ENCODE measurements at regions not wholly inside any gene's neighbourhood (a gene's known extent, or its start where the extent isn't known, plus 50 kb on each side); places are given as distances from the start of the nearest gene placed in this dataset.

DNA sequence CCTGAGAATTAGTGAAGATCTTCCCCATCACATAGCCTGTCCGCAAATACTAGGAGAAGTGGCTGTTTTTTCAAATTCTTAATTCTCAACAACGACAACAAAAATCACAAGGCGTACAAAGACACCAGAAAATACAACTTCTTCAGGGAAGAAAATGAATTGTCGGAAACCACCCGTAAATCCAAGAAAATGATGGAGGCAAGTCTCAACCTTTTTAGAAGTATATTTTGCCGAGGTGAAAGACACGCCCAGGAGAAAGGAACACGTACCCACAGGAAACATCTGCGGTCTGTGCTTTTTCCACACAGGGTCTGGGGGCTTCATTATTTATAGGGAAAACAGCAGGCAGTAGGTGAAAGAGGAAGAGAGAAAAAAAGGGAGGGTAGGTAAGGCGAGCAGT, 223.9 kb upstream of the GGTLC1 start:
- ATAC-seq (ENCODE audit: low read depth) = no peak
- no peak overlapping the region for H3K27ac ChIP-seq (ENCODE audit: low read length in 2 of 2)
- WGBS (ENCODE audit: insufficient coverage) = 0% methylated on average over 6 of the region's 10 CpGs
- TF ChIP-seq, protein P1, sequence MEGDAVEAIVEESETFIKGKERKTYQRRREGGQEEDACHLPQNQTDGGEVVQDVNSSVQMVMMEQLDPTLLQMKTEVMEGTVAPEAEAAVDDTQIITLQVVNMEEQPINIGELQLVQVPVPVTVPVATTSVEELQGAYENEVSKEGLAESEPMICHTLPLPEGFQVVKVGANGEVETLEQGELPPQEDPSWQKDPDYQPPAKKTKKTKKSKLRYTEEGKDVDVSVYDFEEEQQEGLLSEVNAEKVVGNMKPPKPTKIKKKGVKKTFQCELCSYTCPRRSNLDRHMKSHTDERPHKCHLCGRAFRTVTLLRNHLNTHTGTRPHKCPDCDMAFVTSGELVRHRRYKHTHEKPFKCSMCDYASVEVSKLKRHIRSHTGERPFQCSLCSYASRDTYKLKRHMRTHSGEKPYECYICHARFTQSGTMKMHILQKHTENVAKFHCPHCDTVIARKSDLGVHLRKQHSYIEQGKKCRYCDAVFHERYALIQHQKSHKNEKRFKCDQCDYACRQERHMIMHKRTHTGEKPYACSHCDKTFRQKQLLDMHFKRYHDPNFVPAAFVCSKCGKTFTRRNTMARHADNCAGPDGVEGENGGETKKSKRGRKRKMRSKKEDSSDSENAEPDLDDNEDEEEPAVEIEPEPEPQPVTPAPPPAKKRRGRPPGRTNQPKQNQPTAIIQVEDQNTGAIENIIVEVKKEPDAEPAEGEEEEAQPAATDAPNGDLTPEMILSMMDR (IDR thresholded peaks at IDR 0.05) = no peak
- TF ChIP-seq EZH2 (IDR thresholded peaks at IDR 0.05; ENCODE audit: borderline replicate concordance, insufficient read depth, low read depth, low read length, poor library complexity, severe bottlenecking) = no peak
- Mint-ChIP-seq H3K9me3 (ENCODE audit: insufficient read depth) (peaks cover 16% of the 10 kb centered on the region), H3K4me1 (no peaks in the 10 kb centered on the region), H3K27me3 (peaks cover 25% of the 10 kb centered on the region), H3K4me3 (no peak overlapping the region), H3K27ac (no peak overlapping the region)
- no peaks in the 10 kb centered on the region for H3K79me2 ChIP-seq (ENCODE audit: control insufficient read depth, insufficient read depth, low read length)
- H3K36me3 ChIP-seq (replicated peaks in 1 of 2; ENCODE audit: control extremely low read depth in 1 of 2, control insufficient read depth in 1 of 2, extremely low read depth in 1 of 2, insufficient read depth in 2 of 2, low read length in 1 of 2) = no peaks in the 10 kb centered on the region
- CTCF ChIA-PET = no interaction called here
- peaks cover 0 to 18% (median 1%) of the 10 kb centered on the region in 3 donors for H3K9me3 ChIP-seq (ENCODE audit: control extremely low read depth in 1 of 3, control insufficient read depth in 2 of 3, insufficient read depth in 1 of 3, low read length in 2 of 3)
- no peak for DNase-seq
- no peak overlapping the region for H2AFZ ChIP-seq (ENCODE audit: insufficient read depth, low read depth, low read length, poor library complexity, severe bottlenecking)
- H3K4me1 ChIP-seq (ENCODE audit: control insufficient read depth in 2 of 2, insufficient read depth in 2 of 2, low read length in 2 of 2) = peaks cover 0 to 3% of the 10 kb centered on the region in 2 donors
- H3K4me3 ChIP-seq (ENCODE audit: control extremely low read depth in 1 of 5, extremely low read depth in 1 of 5, insufficient read depth in 1 of 5, low read depth in 2 of 5, low read length in 4 of 5) = no peak overlapping the region
- H3K4me2 ChIP-seq (replicated peaks; ENCODE audit: low read depth, low read length, poor library complexity, severe bottlenecking) = no peak overlapping the region
- no peak overlapping the region for H3K9ac ChIP-seq (ENCODE audit: low read length)
- intact Hi-C loops (cut with micrococcal nuclease) = no loop called here
- no peaks in the 10 kb centered on the region for H4K20me1 ChIP-seq (ENCODE audit: control insufficient read depth, insufficient read depth, low read length, poor library complexity, severe bottlenecking)
- H3K27me3 ChIP-seq (replicated peaks in 1 of 4; ENCODE audit: control extremely low read depth in 1 of 4, control insufficient read depth in 3 of 4, insufficient read depth in 4 of 4, low read length in 3 of 4) = peaks cover 0 to 19% (median 18%) of the 10 kb centered on the region in 4 experiments
- POLR2A ChIA-PET = no interaction called here

DNA sequence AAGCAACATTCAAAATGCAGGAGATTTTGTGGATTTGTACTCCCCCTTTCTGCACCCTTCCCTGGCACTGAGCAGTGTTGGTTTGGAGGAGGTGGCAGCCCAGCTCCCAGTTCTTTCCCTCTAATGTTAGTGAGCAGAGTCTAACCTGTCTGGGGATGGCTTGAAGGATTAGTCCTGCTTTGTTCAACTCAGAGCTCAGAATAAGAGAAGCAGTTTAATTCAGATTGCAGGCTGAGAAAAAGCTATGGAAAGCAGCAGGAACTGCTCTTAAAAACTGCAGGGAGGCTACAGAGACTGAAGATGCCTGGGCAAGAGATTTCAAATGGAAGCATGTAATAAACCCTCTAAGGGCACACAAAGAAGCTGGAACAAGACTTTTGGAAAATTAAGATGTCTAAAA, 223.4 kb upstream of the GGTLC1 start:
- no peaks in the 10 kb centered on the region for H3K36me3 ChIP-seq (replicated peaks in 1 of 2; ENCODE audit: control extremely low read depth in 1 of 2, control insufficient read depth in 1 of 2, extremely low read depth in 1 of 2, insufficient read depth in 2 of 2, low read length in 1 of 2)
- DNase-seq (no peak), ATAC-seq (ENCODE audit: low read depth) (no peak)
- Mint-ChIP-seq H3K27ac (no peak overlapping the region), H3K4me1 (no peaks in the 10 kb centered on the region), H3K27me3 (peaks cover 25% of the 10 kb centered on the region), H3K4me3 (no peak overlapping the region), H3K9me3 (ENCODE audit: insufficient read depth) (peaks cover 16% of the 10 kb centered on the region)
- no peak overlapping the region for H3K9ac ChIP-seq (ENCODE audit: low read length)
- no peaks in the 10 kb centered on the region for H3K79me2 ChIP-seq (ENCODE audit: control insufficient read depth, insufficient read depth, low read length)
- no peak for TF ChIP-seq EZH2 (IDR thresholded peaks at IDR 0.05; ENCODE audit: borderline replicate concordance, insufficient read depth, low read depth, low read length, poor library complexity, severe bottlenecking)
- TF ChIP-seq, protein P1 (IDR thresholded peaks at IDR 0.05) = no peak
- H3K4me2 ChIP-seq (replicated peaks; ENCODE audit: low read depth, low read length, poor library complexity, severe bottlenecking) = no peak overlapping the region
- CTCF ChIA-PET = no interaction called here
- H3K4me1 ChIP-seq (ENCODE audit: control insufficient read depth in 2 of 2, insufficient read depth in 2 of 2, low read length in 2 of 2) = peaks cover 0 to 3% of the 10 kb centered on the region in 2 donors
- no peak overlapping the region for H3K27ac ChIP-seq (ENCODE audit: low read length in 2 of 2)
- peaks cover 0 to 19% (median 18%) of the 10 kb centered on the region in 4 experiments for H3K27me3 ChIP-seq (replicated peaks in 1 of 4; ENCODE audit: control extremely low read depth in 1 of 4, control insufficient read depth in 3 of 4, insufficient read depth in 4 of 4, low read length in 3 of 4)
- no peak overlapping the region for H3K4me3 ChIP-seq (ENCODE audit: control extremely low read depth in 1 of 5, extremely low read depth in 1 of 5, insufficient read depth in 1 of 5, low read depth in 2 of 5, low read length in 4 of 5)
- intact Hi-C loops (cut with micrococcal nuclease) = no loop called here
- POLR2A ChIA-PET = no interaction called here
- H4K20me1 ChIP-seq (ENCODE audit: control insufficient read depth, insufficient read depth, low read length, poor library complexity, severe bottlenecking) = no peaks in the 10 kb centered on the region
- H3K9me3 ChIP-seq (ENCODE audit: control extremely low read depth in 1 of 3, control insufficient read depth in 2 of 3, insufficient read depth in 1 of 3, low read length in 2 of 3) = peaks cover 0 to 18% (median 1%) of the 10 kb centered on the region in 3 donors
- no peak overlapping the region for H2AFZ ChIP-seq (ENCODE audit: insufficient read depth, low read depth, low read length, poor library complexity, severe bottlenecking)
